PC-3 (cell line): ENCODE measurements at regions not wholly inside any gene's neighbourhood (a gene's known extent, or its start where the extent isn't known, plus 50 kb on each side); places are given as distances from the start of the nearest gene placed in this dataset.

Experiments
- ATAC-seq: fragments of 200-7000 bp; cut with Tn5 transposase; 2 replicates; pipeline ENCODE4 v1.9.1; 2020; ENCODE audit warnings: mild to moderate bottlenecking, moderate library complexity
- BruUV-seq: library from RNA; stranded (reverse); fragments of 400-500 nt; replicated peaks from 2 replicates; lab custom pipeline; 2021; lab: Mats Ljungman, UMichigan
- CTCF ChIA-PET: fragments of 300-600 bp; sonication (Branson Sonifier 250); formaldehyde crosslinking; loops from one replicate; lab custom pipeline; 2022; ENCODE audit warnings: antibody characterized with exemption; lab: Charles Lee
- POLR2A ChIA-PET: fragments of 300-600 bp; sonication (Branson Sonifier 250); formaldehyde crosslinking; loops from one replicate; lab custom pipeline; 2022; ENCODE audit warnings: antibody characterized with exemption; ENCODE audit not compliant: unreplicated experiment; lab: Charles Lee
- DNase-seq: peaks from one replicate; pipeline ENCODE4 v3.0.0-alpha.2; 2015
- H2AFZ ChIP-seq: fragments of 300-600 bp; sonication (generic); 2 replicates; pipeline ENCODE4 v1.6.0; 2016; ENCODE audit warnings: antibody characterized with exemption, low read length
- H3F3A ChIP-seq: fragments of 300-600 bp; sonication (generic); one replicate; pipeline ENCODE4 v1.6.0; 2017; ENCODE audit warnings: antibody characterized with exemption, low read length, control low read depth, mild to moderate bottlenecking; ENCODE audit not compliant: unreplicated experiment
- H3K27ac ChIP-seq: fragments of 300-600 bp; sonication (generic); 2 replicates; pipeline ENCODE4 v1.5.1; 2016; ENCODE audit warnings: mild to moderate bottlenecking, low read length
- H3K27me3 ChIP-seq: fragments of 300-600 bp; sonication (generic); 2 replicates; pipeline ENCODE4 v1.6.1; 2016; ENCODE audit warnings: low read length, mixed read lengths
- H3K36me3 ChIP-seq: fragments of 300-600 bp; sonication (generic); 2 replicates; pipeline ENCODE4 v1.6.1; 2016; ENCODE audit warnings: low read depth, mixed run types, low read length, mixed read lengths
- H3K4me1 ChIP-seq: fragments of 300-600 bp; sonication (generic); 2 replicates; pipeline ENCODE4 v1.5.1; 2016; ENCODE audit warnings: low read length; ENCODE audit not compliant: insufficient read depth
- H3K4me2 ChIP-seq: fragments of 300-600 bp; sonication (generic); 2 replicates; pipeline ENCODE4 v1.6.0; 2016; ENCODE audit warnings: low read length
- H3K4me3 ChIP-seq: fragments of 300-600 bp; sonication (generic); 2 replicates; pipeline ENCODE4 v1.5.1; 2016; ENCODE audit warnings: mild to moderate bottlenecking, low read length, mixed read lengths
- H3K79me2 ChIP-seq: fragments of 300-600 bp; sonication (generic); 2 replicates; pipeline ENCODE4 v1.6.1; 2017; ENCODE audit warnings: low read length, mixed read lengths
- H3K9ac ChIP-seq: fragments of 300-600 bp; sonication (generic); 2 replicates; pipeline ENCODE4 v1.6.0; 2016; ENCODE audit warnings: mild to moderate bottlenecking, low read length
- H3K9me2 ChIP-seq: fragments of 300-600 bp; sonication (generic); replicated peaks from 2 replicates; pipeline ENCODE4 v1.6.1; 2016; ENCODE audit warnings: mixed run types, low read length, mixed read lengths
- H3K9me3 ChIP-seq: fragments of 300-600 bp; sonication (generic); 2 replicates; pipeline ENCODE4 v1.6.1; 2016; ENCODE audit warnings: low read length, mixed read lengths
- H4K20me1 ChIP-seq: fragments of 300-600 bp; sonication (generic); 2 replicates; pipeline ENCODE4 v1.6.1; 2016; ENCODE audit warnings: low read length, mixed read lengths
- EZH2 ChIP-seq: fragments of 300-600 bp; sonication (generic); IDR thresholded peaks from one replicate; pipeline ENCODE4 v1.6.1; 2017; ENCODE audit warnings: antibody characterized with exemption, mild to moderate bottlenecking, low read length; ENCODE audit not compliant: unreplicated experiment
- EZH2phosphoT487 ChIP-seq: fragments of 300-600 bp; sonication (generic); IDR thresholded peaks from 2 replicates; pipeline ENCODE4 v1.6.1; 2018; ENCODE audit warnings: mild to moderate bottlenecking, antibody characterized with exemption, low read length, borderline replicate concordance
- intact Hi-C: fragments of 100-400 bp; cut with micrococcal nuclease; formaldehyde crosslinking; loops from 2 replicates; pipeline ENCODE4 v1.9.0; 2023
- TF ChIP-seq, protein P1 (sequence below): fragments of 300-600 bp; sonication (generic); conservative IDR thresholded peaks from 2 replicates; pipeline ENCODE4 v1.5.1; 2017; ENCODE audit warnings: antibody characterized with exemption, low read depth, mild to moderate bottlenecking, low read length

DNA sequence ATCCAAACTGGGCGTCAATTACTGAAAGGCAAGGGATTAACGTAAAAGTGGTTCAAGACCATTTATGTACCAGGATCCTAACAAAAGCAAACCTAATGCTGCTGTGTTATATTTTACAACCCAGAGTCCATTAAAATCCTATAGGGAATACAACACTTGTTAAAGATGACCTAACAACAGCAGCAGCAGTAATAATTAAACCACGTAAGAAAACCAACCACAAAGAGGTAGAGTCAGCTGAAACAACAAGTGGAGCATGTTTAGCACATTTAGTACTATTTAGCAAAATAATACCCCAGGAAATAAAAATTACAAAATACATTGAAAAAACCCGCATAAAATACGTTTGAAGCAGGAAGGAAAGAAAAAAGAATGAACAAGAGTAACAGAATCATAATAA, 82.1 kb upstream of the AGBL1 start:
- H3K9me2 ChIP-seq: no peaks in the 10 kb centered on the region
- DNase-seq (no peak), ATAC-seq (no peak)
- no peak overlapping the region for H3K4me3 ChIP-seq
- H4K20me1 ChIP-seq: no peaks in the 10 kb centered on the region
- CTCF ChIA-PET: no interaction called here
- no peak overlapping the region for H3K9ac ChIP-seq
- H3K27ac ChIP-seq: no peak overlapping the region
- intact Hi-C loops: no loop called here
- no peaks in the 10 kb centered on the region for H3K4me1 ChIP-seq
- POLR2A ChIA-PET: no interaction called here
- 0 out of 2 replicates have a peak, but pooled peaks cover 5% of the 10 kb centered on the region for H3K27me3 ChIP-seq
- H3K36me3 ChIP-seq: no peaks in the 10 kb centered on the region
- no peaks in the 10 kb centered on the region for H3K79me2 ChIP-seq
- no peaks in the 10 kb centered on the region for H3K9me3 ChIP-seq
- H3K4me2 ChIP-seq: no peak overlapping the region
- BruUV-seq: no TSS peak
- H2AFZ ChIP-seq: no peak overlapping the region
- TF ChIP-seq EZH2phosphoT487 (no peak), EZH2 (no peak)
- TF ChIP-seq, protein P1, sequence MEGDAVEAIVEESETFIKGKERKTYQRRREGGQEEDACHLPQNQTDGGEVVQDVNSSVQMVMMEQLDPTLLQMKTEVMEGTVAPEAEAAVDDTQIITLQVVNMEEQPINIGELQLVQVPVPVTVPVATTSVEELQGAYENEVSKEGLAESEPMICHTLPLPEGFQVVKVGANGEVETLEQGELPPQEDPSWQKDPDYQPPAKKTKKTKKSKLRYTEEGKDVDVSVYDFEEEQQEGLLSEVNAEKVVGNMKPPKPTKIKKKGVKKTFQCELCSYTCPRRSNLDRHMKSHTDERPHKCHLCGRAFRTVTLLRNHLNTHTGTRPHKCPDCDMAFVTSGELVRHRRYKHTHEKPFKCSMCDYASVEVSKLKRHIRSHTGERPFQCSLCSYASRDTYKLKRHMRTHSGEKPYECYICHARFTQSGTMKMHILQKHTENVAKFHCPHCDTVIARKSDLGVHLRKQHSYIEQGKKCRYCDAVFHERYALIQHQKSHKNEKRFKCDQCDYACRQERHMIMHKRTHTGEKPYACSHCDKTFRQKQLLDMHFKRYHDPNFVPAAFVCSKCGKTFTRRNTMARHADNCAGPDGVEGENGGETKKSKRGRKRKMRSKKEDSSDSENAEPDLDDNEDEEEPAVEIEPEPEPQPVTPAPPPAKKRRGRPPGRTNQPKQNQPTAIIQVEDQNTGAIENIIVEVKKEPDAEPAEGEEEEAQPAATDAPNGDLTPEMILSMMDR: no peak
- no peaks in the 10 kb centered on the region for H3F3A ChIP-seq

DNA sequence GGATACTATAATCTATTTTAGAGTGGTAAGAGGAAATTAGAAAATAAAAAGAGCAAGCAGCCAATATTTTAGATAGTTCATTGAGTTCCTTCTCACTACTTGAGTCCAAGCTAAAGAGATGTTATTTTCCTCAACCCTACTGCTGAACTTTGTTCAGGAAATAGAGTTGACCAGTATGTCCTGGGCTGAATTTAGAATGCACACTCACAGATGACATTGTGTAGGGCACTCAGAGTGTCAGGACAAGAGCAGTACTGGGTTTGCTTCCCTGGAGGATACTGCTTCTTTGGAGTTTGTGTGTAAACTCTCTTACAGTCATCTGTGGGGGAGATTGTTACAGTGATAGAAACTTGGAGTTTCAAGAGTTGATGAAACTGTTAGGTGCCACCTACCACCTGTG, 80.0 kb upstream of the AGBL1 start:
- Histone ChIP-seq H3K27ac (no peak overlapping the region), H3K36me3 (no peaks in the 10 kb centered on the region), H4K20me1 (no peaks in the 10 kb centered on the region), H3K79me2 (no peaks in the 10 kb centered on the region), H3K4me3 (no peak overlapping the region), H3K9me3 (no peaks in the 10 kb centered on the region), H3F3A (no peaks in the 10 kb centered on the region), H2AFZ (no peak overlapping the region), H3K9me2 (no peaks in the 10 kb centered on the region), H3K4me2 (no peak overlapping the region), H3K4me1 (no peaks in the 10 kb centered on the region), H3K27me3 (0 out of 2 replicates have a peak, but pooled peaks cover 5% of the 10 kb centered on the region), H3K9ac (no peak overlapping the region)
- no peak for TF ChIP-seq EZH2phosphoT487
- TF ChIP-seq, protein P1: no peak
- no peak for TF ChIP-seq EZH2
- CTCF ChIA-PET: no interaction called here
- intact Hi-C loops: no loop called here
- DNase-seq (no peak), ATAC-seq (no peak)
- BruUV-seq: no TSS peak
- POLR2A ChIA-PET: no interaction called here

DNA sequence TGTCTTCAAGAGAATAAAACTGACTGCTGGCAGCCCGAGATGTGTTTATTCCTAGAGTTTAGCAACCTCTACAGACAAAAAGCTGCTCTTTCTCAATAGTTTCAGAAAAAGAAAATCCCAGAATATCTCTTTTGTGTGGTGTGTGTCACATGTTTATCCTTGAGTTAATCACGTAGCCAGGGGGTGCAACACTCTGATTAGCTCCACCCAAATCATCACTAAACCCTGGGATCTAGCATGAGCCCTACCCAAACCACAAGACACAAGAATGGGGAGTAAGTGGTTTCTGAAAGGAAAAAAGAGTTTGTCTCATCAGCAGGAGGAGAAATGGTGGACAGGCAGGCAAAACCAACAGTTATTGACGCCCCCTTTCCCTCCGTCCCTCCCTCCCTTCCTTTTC, 78.5 kb upstream of the AGBL1 start:
- no peak overlapping the region for H3K4me2 ChIP-seq
- DNase-seq (no peak), ATAC-seq (no peak)
- peaks cover 5% of the 10 kb centered on the region; the same call in 1 of the 2 replicates for H3K27me3 ChIP-seq
- no peaks in the 10 kb centered on the region for H3F3A ChIP-seq
- POLR2A ChIA-PET: no interaction called here
- no peaks in the 10 kb centered on the region for H3K4me1 ChIP-seq
- no peak for TF ChIP-seq EZH2
- TF ChIP-seq, protein P1: no peak
- TF ChIP-seq EZH2phosphoT487: no peak
- CTCF ChIA-PET: no interaction called here
- no peak overlapping the region for H3K9ac ChIP-seq
- no peaks in the 10 kb centered on the region for H3K9me3 ChIP-seq
- intact Hi-C loops: no loop called here
- no peaks in the 10 kb centered on the region for H4K20me1 ChIP-seq
- H2AFZ ChIP-seq: no peak overlapping the region
- no peak overlapping the region for H3K4me3 ChIP-seq
- H3K79me2 ChIP-seq: no peaks in the 10 kb centered on the region
- no peak overlapping the region for H3K27ac ChIP-seq
- no TSS peak for BruUV-seq
- no peaks in the 10 kb centered on the region for H3K36me3 ChIP-seq
- no peaks in the 10 kb centered on the region for H3K9me2 ChIP-seq
